NCI-H1436 (cell line): ENCODE measurements at regions not wholly inside any gene's neighbourhood (a gene's known extent, or its start where the extent isn't known, plus 50 kb on each side); places are given as distances from the start of the nearest gene placed in this dataset.
"Not testable (repeated sequence)": the region's sequence is repeated elsewhere in the genome, so short reads cannot be mapped to it uniquely, and the experiment has no call there.

Source experiments
- DNase-seq: peaks from one replicate; lab custom pipeline; 2025; lab: John Stamatoyannopoulos, UW

DNA sequence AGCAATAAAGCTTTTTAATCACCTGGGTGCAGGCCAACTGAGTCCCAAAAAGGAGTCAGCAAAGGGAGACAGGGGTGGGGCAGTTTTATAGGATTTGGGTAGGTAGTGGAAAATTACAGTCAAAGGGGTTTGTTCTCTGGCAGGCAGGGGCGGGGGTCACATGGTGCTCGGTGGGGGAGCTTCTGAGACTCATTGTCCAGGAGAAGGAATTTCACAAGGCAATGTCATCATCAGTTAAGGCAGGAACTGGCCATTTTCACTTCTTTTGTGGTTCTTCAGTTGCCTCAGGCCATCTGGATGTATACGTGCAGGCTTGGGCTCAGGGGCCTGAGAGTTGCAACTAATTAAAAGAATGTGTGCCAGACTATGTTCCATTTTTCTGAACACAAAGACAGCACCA is 147.5 kb upstream of the SCN7A start:
- not testable (repeated sequence) for DNase-seq

DNA sequence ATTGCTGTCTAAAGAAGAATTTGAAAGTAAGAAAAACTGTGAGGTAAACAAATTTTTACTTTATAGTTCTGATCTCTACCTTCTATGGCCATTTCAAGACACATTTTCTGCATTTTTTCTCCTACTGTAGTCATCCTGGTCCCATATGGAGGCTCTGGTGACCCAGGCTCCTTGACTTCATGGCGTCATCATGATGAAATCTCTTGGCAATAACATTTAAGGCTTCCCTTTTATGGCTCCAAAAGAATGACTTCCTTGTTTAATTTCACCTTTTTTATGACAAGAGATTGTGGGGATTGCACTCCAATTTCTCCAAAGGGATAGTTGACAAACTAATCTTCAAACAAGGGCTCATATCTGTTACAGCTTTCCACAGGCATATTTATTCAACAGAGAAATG is 143.0 kb upstream of the SCN7A start:
- DNase-seq = no peak

DNA sequence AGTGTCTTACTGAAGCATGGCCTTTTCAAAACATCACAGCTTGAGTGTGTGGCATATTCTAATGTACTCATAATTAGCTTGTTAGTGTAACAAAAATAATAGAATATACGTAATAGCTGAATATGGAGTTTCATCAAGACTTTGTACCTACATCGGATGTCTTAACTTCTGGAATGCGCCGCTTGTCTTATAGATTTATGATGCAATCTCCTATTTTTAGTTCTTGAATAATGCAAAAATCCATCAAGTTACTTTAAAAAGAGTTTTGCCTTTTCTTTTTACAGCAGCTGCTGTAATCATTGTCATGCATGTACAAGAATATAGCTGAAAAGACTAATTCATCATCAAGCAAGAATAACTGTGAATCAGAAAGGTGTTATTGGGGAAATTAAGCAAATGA is 140.7 kb upstream of the SCN7A start:
- DNase-seq = no peak

DNA sequence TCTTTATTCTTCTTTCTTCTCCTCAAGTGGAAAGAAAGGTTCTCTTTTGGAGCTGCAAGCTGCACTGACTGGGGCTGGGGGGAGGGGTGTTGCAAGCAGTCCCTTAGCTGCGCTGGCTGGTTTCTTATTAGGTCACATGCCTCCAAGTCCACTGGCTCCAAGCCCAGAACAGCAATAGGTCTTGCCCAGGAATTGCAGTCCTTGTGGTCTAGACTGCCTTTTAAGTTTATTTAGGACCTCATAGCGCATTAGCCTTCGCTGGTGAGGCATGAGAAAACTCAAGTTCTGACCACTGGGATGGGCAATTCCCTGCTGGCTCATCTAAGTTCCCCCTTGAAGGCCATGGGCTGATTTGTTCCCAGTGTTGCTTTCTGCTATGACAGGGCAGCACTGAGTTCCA is 138.6 kb upstream of the SCN7A start:
- no peak for DNase-seq

DNA sequence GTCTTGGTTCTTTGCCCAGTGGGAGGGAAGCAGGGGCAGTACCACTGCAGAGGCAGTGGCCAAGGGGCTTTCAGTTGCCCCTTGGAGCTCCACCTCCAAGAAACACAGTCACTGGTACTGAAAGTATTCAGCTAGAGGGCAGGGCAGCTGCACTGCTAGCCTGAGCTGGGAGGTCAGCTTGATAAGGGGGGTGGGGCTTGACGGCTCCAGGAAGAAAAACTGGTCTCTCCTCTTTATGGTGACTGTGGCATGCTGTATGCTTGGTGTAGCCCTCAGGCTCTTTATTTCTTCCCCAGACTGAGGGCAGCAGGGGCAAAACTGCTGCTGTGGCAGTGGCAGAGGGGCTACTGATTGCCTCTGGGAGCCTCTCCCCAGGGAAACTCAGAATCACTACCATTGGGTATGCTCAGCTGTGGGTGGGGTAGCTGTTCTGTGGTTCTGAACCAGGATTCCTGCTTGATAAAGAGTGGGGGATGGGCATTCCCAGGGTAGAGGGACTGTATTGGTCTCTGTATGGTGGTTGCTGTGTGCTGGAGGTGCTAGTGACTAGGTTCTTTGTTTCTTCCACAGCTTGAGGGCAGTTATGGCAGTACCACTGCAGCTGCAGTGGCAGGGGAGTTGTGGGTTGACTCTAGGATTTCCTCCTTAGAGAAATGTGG is 134.6 kb upstream of the SCN7A start:
- DNase-seq = no peak

DNA sequence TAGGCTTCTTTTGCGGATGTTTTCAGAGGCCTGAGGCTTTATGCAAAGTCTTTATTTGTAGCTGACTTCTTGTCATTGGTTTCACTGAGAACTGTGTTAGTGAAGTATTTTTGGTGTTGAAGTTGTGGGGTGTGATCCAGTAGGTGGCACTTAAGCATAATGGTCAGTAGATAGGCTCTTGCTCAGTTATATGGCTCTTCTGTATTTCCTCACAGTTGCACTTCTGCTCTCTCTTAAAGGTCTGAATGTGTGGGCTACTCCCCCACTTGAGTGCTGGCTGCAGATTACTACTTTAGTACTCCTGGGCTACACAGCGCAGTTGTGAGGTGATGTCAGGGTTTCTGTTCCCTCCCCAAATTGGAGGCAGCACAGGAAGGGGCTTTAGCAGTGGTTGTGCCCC is 133.8 kb upstream of the SCN7A start:
- DNase-seq = no peak

DNA sequence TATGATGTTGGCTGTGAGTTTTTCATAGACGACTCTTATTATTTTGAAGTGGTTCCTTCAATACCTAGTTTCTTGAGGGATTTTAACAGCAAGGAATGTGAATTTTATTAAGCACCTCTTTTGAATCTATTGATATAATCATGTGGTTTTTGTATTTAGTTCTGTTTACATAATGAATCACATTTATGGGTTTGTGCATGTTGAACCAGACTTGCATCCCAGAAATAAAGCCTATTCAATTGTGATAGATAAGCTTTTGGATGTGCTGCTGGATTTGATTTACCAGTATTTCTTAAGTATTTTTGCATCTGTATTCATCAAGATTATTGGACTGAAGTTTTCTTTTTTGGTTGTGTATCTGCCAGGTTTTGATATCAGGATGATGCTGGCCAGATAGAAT is 131.6 kb upstream of the SCN7A start:
- DNase-seq = no peak

DNA sequence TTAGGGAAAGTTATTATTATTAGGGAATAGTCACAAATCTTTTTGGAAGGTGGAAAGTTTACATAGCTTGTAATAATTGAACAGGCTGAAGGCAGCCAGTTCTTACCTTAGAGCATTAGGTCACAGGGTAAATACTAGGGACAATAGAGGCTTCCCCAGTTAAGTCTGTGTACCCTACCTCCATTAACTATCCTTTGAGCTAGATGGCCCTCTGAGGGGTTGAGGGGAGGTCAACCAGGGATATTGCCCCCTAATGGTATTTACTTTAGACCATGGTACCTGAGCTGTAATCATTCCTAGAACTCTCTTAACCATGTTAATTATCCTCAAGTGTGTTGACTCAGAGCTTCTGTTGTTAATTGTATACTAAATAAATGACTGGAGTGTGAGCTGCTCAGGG is 120.5 kb upstream of the SCN7A start:
- DNase-seq = peak; percentile 86

DNA sequence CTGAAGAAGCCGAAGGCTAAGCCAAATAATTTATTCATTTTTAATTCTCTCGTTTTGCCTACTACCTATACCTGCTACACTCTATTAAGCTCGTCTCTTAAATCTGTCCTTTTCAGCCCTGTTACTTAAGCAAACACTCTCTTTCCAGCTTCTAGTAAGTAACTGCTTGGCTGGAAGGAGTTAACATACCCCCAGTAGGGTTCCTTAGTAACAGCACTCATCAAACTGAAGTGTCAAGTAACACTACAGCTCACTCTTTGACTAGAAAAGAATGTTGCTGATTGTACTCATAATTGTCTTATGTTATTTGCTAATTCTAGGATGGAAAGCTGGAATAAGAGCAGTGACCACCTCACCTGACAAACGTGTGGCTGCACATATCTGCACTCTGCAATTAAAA is 120.0 kb upstream of the SCN7A start:
- peak; percentile 24 for DNase-seq

DNA sequence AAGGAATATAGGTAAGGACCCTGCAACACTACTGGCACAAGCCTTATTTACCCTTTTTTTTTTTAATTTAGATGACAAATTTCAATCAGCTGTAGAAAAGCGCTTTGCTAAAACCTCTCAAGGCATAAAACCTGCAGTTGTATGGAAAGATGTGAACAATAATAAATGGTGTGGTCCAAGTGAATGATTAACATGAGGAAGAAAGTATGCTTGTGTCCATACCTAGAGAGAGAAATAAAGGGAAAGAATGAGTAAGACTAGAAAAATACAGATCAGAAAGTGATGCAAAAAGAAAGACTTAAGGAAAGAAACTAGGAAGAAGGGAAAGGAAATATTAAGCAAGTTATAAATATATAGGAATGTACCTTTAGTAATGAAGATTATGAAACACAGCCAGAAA is 119.2 kb upstream of the SCN7A start:
- no peak for DNase-seq

DNA sequence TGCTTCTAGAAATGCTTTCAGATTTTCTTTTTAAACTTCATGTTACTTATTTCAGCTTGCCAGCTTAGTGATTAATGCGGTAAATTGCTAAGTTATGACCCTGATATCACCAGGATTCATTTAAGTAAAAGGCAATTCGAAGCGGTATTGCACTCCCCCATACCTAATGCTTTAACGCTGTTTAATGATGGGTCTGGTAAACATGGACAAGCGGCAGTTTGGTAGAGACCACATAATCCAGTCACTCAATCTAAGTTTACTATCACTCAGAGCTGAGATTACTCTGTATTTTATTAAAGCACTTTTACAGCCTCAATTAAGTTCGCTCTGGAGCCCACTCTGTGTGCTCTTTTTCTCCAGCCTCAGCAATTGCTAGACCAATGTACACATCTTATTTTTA is 118.2 kb upstream of the SCN7A start:
- DNase-seq = no peak

DNA sequence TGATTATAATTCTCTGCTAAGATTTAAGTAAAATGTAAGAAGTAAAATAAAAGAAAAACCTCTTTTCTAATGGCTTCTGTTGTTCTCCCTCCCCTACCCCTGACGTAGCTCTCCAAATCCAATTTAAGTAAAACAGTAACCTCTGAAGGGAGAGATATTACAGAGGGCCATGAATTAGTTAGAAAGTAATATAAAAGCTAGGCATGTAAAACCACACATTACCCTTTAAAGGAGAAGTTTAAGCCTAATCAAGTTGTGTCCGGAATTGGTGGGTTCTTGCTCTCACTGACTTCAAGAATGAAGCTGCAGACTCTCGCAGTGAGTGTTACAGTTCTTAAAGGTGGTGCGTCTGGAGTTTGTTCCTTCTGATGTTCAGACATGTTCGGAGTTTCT is 116.9 kb upstream of the SCN7A start:
- DNase-seq = no peak

DNA sequence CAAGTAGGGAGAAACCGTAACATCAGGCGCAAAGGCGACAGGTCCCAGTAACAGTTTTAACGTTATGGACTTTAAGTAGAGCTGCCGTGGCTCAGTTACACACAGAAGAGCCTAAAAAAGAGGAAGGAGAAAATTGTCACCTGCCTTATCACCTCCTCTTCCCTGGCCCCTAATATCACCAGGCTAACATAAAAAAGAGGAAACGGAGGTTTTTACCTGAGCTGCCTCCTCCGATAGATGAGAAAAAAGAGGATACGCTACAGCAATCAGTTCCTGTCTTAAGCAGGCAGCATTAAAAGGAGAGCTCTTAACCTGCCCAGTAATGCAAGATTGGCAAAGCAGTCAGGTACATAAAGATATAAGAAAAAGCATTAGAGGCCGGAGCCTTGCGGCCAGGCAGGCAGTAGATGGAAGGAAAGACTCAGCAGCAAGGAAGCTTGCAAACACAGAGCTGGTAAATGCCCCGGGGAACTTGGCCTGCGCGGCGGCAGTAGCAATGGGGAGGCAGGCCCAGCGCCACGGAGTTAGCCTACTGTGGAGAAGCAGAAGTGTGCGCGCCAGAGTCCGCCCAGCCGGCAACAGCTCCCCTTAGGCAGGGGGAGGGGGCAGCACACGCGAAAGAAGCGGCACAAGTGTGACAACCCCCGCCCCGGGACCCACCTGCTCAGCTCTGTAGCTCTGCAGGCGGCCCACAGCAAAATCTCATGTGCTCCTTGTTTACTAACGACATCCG is 116.3 kb upstream of the SCN7A start:
- DNase-seq = no peak

DNA sequence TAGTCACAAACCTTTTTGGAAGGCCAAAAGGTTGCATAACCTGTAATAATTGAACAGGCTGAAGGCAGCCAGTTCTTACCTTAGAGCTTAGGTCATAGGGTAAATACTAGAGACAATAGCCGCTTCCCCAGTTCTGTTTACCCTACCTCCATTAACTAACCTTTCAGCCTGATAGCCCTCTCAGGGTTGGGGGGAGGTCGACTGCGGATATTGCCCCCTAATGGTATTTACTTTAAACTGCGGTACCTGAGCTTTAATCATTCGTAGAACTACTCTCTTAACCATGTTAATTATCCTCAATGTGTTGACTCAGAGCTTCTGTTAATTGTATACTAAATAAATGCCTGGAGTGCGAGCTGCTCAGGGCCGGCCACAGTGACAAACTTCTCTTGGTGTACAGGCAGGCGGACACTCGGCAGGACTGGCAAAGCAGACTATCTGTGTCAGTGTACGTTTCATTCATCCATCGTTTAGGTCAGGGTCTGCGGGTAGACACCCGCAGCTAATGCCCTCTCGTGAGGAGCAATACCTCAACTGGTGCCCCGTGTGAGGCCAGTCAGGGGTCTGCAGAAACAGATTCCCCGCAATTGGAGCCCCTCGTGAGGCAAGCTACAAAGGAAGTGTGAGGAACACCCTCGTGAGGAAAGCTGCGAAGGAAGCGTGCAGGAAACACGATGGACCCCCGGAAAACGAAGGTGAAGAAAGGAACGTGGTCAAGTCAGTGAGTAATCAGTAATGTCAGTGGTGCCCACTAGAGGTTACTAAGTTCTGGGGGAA is 115.3 kb upstream of the SCN7A start:
- DNase-seq = no peak

DNA sequence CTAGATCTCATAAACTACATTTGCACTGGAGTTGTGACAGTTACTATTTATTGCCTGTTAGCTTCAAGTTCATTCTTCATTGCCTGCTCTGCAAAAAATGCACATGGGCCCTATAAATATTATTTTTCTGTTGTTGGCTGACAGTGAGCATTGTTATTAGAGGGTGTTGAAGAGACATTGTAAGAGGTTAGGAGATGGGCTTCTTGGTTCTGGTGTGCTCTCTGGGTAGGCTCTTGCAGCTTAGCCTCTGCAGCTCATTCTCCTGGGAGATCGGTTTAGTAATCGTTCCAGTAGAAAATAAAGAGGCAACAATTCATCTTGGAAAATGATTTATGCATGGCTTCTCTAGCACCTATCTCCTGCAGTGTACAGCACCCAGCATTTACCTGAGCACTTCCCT is 113.8 kb upstream of the SCN7A start:
- no peak for DNase-seq

DNA sequence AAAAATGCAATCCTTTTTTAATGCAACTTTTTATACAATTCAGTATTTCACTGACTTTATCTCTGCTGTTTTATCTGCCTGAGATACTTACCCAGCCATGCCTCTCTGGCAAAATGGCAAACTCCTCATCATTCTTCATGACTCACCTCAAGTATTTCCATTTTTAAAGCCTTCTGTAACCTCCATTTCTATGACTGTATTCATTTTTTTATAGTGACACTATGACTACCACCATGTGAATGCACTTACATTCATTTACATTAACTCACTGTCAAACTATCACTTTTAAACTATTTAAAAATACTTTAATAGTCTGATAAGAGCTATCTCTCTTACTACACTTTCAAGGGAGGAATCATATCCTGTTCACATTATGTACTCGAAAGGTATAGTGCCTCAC is 99.4 kb upstream of the SCN7A start:
- no peak for DNase-seq

DNA sequence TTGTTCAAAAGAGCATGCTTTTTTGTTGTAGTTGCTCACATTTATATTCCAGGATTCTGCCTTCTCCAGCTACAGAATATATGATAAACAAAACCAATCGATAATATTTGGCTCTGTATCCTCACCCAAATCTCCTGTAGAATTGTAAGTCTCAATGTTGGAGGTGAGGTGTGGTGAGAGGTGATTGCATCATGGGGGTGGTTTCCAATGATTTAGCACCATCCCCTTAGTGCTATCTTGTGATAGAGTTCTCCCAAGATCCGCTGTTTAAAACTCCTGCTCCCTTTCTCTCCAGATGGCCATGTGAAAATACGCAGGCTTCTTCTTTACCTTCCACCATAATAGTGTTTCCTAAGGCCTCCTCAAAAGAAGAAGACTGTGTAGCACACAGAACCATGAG is 98.7 kb upstream of the SCN7A start:
- DNase-seq = no peak

DNA sequence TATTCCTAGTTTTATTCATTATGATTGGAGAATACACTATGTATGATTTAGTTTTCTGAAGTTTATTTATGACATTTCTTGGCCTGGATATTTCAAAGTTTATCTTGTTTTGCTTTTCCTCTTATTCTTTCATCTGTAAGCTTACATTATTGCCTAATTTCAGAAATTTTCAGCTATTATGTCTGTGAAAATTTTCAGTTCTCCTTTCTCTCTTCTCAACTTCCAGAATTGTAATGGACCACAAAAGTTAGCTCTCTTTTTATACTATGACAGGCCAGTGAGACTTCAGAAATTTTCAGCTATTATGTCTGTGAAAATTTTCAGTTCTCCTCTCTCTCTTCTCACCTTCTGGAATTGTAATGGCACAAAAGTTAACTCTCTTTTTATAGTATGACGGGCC is 97.2 kb upstream of the SCN7A start:
- no peak for DNase-seq

DNA sequence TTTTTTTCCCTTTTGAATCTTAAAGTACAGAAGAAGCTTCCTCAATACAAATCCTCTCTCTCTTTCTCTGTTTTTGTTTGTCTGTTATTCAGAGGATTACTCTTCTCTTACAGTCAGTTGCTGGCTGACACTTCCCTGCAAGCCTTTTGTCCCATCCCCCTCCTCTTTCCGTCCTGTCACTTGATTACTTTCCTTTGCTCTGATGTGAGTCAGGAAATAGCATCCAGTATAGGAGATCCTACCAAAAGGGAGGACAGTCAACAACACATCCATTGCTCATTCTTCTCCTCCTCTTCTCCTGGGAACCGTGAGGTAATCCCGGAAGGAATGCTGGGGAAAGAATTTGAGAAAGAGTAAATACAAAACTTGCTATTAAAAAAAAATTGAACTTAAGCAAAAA is 79.3 kb upstream of the SCN7A start:
- no peak for DNase-seq

DNA sequence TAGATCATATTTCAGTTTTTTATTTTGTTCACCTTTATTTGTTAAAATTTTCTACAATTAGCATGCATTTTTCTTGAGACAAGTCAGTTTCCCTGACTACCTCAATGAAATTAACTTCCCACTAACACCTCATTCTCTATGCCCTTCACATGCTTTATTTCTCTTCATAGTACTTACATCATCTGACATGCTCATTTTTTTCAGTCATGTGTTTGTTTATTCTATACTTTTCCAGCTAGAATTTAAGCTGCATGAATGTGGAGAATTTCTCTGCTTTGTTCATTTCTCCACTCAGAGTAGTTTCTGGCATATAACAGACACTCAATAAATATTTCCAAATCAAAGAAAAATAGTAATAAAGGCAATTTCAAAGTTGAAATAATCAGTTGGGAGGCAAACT is 78.9 kb upstream of the SCN7A start:
- no peak for DNase-seq

DNA sequence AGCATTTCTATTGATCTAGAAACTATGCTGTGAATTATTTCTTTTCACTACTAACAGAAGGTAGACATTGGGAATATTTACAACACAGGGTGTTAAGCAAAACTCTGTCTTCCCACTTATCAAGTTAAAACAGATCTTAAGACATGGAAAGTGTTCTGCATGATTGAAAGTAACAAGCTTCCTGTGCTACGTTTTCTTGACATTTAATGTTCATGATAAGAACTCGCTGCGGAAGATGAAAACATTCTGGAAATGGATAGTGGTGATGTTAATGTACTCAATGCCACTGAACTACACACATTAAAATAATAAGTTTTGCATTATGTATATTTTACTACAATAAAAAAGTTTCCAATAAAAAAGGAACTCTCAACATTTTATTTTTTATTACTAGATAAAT is 74.4 kb upstream of the SCN7A start:
- DNase-seq = no peak

DNA sequence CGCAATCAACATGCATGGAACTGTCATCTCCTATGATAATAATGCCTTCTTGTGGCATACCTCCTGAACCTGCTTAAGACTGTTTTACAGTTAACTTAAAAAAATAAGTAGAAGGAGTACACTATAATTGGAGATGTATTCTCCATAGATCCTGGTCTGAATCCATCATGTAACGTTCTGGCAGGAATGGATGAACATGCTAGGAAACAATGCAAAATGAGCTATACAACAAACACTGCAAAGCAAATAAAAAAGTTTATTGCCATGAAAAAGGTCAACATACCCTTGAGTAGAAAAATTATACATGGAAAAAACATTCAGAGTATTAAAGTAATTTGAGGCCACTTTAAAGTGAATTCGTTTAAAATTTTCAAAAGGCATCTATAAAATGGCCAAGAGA is 71.5 kb upstream of the SCN7A start:
- DNase-seq = no peak

DNA sequence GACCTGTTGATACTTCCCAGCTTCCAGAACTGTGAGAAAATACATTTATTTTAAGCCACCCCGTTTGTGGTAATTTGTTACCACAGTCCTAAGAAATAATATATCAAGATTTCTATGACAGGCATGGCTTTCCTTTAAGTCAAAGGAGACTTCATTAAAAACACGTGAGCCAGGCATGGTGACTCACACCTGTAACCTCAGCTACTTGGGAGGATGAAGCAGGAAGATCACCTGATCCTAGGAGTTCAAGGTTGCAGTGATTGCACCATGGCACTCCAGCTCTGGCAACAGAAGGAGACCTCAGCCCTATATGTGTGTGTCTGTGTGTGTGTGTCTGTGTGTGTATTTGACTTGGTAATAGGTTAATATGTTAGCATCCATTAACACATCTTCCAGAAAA is 69.8 kb upstream of the SCN7A start:
- DNase-seq = no peak
